ENCODE measurements at regions not wholly inside any gene's neighbourhood (a gene's known extent, or its start where the extent isn't known, plus 50 kb on each side); places are given as distances from the start of the nearest gene placed in this dataset.

DNA sequence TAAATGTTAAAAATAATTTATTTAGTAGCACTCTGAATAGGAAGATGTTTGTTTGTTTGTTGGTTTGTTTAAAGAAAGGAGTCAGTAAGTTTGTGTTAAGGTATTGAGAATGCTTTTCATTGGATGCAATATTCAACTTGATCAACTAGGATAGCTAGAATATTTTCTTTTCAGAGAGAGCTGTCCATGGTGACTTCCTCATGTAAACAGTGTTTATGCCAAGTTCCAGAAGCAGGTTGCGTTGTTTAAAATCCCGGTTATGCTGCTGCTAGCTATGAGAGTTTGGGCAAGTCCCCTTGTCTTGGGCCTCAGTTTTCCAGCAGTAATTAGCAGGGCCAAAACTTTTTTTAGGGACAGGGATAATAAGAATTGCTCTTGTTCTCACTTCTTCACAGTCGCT is 876.2 kb upstream of the HS3ST1 start:
- Histone ChIP-seq H3K27ac (ENCODE audit: low read depth in 1 of 2, low read length in 2 of 2) (no peak overlapping the region), H3K36me3 (replicated peaks in 1 of 2; ENCODE audit: control insufficient read depth in 1 of 2, insufficient read depth in 2 of 2, low read length in 2 of 2) (no peaks in the 10 kb centered on the region), H3K79me2 (ENCODE audit: insufficient read depth, low read length) (no peaks in the 10 kb centered on the region), H3K4me3 (replicated peaks in 1 of 3; ENCODE audit: low read depth in 2 of 3, low read length in 3 of 3) (no peak overlapping the region), H3K9ac (ENCODE audit: insufficient read depth, low read length, poor library complexity, severe bottlenecking) (no peak overlapping the region), H3K4me2 (replicated peaks; ENCODE audit: extremely low read depth, low read length, poor library complexity, severe bottlenecking) (no peak overlapping the region), H3K4me1 (ENCODE audit: control insufficient read depth in 1 of 2, insufficient read depth in 2 of 2, low read length in 2 of 2) (no peaks in the 10 kb centered on the region), H4K20me1 (ENCODE audit: insufficient read depth, low read length) (no peaks in the 10 kb centered on the region), H3K27me3 (ENCODE audit: control insufficient read depth in 2 of 2, insufficient read depth in 2 of 2, low read length in 2 of 2) (no peaks in the 10 kb centered on the region), H2AFZ (ENCODE audit: insufficient read depth, low read depth, low read length, poor library complexity, severe bottlenecking) (no peak overlapping the region), H3K9me3 (replicated peaks in 1 of 2; ENCODE audit: control insufficient read depth in 1 of 2, insufficient read depth in 1 of 2, low read length in 2 of 2) (peaks cover 0 to 5% of the 10 kb centered on the region in 2 donors)
- H3K27ac Mint-ChIP-seq, result no peak overlapping the region
- no peak for DNase-seq
- intact Hi-C loops (cut with micrococcal nuclease), result no loop called here
- H3K4me3 Mint-ChIP-seq, result no peak overlapping the region
- peaks cover 0 to 11% (median 5%) of the 10 kb centered on the region in 7 donors for H3K9me3 Mint-ChIP-seq
- H3K27me3 Mint-ChIP-seq (ENCODE audit: low read depth in 3 of 3), result peaks cover 0 to 2% (median 0%) of the 10 kb centered on the region in 3 donors
- 62% methylated on average over 2 of the region's 3 CpGs for WGBS (ENCODE audit: insufficient coverage)
- no peak for TF ChIP-seq CTCF (IDR thresholded peaks at IDR 0.05)
- H3K36me3 Mint-ChIP-seq, result no peaks in the 10 kb centered on the region
- no peaks in the 10 kb centered on the region for H3K4me1 Mint-ChIP-seq

DNA sequence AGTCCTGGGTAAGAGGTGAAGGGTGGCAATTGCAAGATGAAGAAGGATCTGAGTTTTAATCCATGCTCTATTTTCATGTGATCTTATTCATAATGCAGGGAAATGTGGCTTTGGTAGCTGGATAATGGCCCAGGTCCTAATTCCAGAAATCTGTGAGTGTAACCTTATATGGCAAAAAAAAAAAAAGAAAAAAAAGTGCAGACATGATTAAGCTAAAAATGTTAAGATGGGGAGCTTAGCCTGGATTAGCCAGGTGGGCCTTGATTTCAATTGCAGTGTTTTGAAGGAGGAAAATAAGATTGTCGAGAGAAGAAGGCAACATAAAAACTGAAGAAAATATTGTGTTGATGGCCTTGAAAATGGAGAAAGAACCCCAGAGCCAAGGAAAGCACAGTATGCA is 867.7 kb upstream of the HS3ST1 start:
- no peak for TF ChIP-seq CTCF (IDR thresholded peaks at IDR 0.05)
- Histone ChIP-seq H3K9me3 (replicated peaks in 1 of 2; ENCODE audit: control insufficient read depth in 1 of 2, insufficient read depth in 1 of 2, low read length in 2 of 2) (peaks cover 15 to 19% of the 10 kb centered on the region in 2 donors), H3K27ac (ENCODE audit: low read depth in 1 of 2, low read length in 2 of 2) (no peak overlapping the region), H3K4me1 (ENCODE audit: control insufficient read depth in 1 of 2, insufficient read depth in 2 of 2, low read length in 2 of 2) (no peaks in the 10 kb centered on the region), H3K79me2 (ENCODE audit: insufficient read depth, low read length) (no peaks in the 10 kb centered on the region), H3K4me2 (replicated peaks; ENCODE audit: extremely low read depth, low read length, poor library complexity, severe bottlenecking) (no peak overlapping the region), H3K4me3 (replicated peaks in 1 of 3; ENCODE audit: low read depth in 2 of 3, low read length in 3 of 3) (no peak overlapping the region), H3K27me3 (ENCODE audit: control insufficient read depth in 2 of 2, insufficient read depth in 2 of 2, low read length in 2 of 2) (no peaks in the 10 kb centered on the region), H3K36me3 (replicated peaks in 1 of 2; ENCODE audit: control insufficient read depth in 1 of 2, insufficient read depth in 2 of 2, low read length in 2 of 2) (no peaks in the 10 kb centered on the region), H3K9ac (ENCODE audit: insufficient read depth, low read length, poor library complexity, severe bottlenecking) (no peak overlapping the region), H2AFZ (ENCODE audit: insufficient read depth, low read depth, low read length, poor library complexity, severe bottlenecking) (no peak overlapping the region), H4K20me1 (ENCODE audit: insufficient read depth, low read length) (no peaks in the 10 kb centered on the region)
- Mint-ChIP-seq H3K36me3 (no peaks in the 10 kb centered on the region), H3K9me3 (peaks cover 4 to 17% (median 9%) of the 10 kb centered on the region in 7 donors), H3K4me1 (no peaks in the 10 kb centered on the region), H3K27ac (no peak overlapping the region), H3K4me3 (no peak overlapping the region), H3K27me3 (ENCODE audit: low read depth in 3 of 3) (peaks cover 0 to 1% (median 0%) of the 10 kb centered on the region in 3 donors)
- intact Hi-C loops (cut with micrococcal nuclease), result no loop called here
- DNase-seq, result no peak
- 100% methylated on average over 1 of the region's 1 CpG for WGBS (ENCODE audit: insufficient coverage)
